ENCODE measurements at regions not wholly inside any gene's neighbourhood (a gene's known extent, or its start where the extent isn't known, plus 50 kb on each side); places are given as distances from the start of the nearest gene placed in this dataset.

GRCh38 chr2:59177748-59178147 is 936.6 kb upstream of the FANCL start:
- no peak for DNase-seq (ENCODE audit: extremely low spot score)
- ChIA-PET POLR2A (no interaction called here), CTCF (no interaction called here)
- TF ChIP-seq ZNF384 (IDR thresholded peaks at IDR 0.05) = no peak
- no peak for TF ChIP-seq FOXM1 (IDR thresholded peaks at IDR 0.05; ENCODE audit: borderline replicate concordance)
- TF ChIP-seq L3MBTL2 (conservative IDR thresholded peaks at IDR 0.05) = no peak
- no peak for TF ChIP-seq BHLHE40 (IDR thresholded peaks at IDR 0.05; ENCODE audit: borderline replicate concordance)
- no peak for TF ChIP-seq SP1 (IDR thresholded peaks at IDR 0.05)
- TF ChIP-seq FOXK2 (IDR thresholded peaks at IDR 0.05) = no peak
- TF ChIP-seq NFRKB (IDR thresholded peaks at IDR 0.05) = no peak
- no peak for TF ChIP-seq SUZ12 (IDR thresholded peaks at IDR 0.05)
- no peak for TF ChIP-seq TARDBP (IDR thresholded peaks at IDR 0.05)
- no peak for TF ChIP-seq CTBP1 (IDR thresholded peaks at IDR 0.05; ENCODE audit: borderline replicate concordance)
- TF ChIP-seq LEF1 (IDR thresholded peaks at IDR 0.05; ENCODE audit: borderline replicate concordance) = no peak
- no peak for TF ChIP-seq ELF4 (IDR thresholded peaks at IDR 0.05)
- TF ChIP-seq PKNOX1 (IDR thresholded peaks at IDR 0.05) = no peak
- TF ChIP-seq FOXA1 (IDR thresholded peaks at IDR 0.05) = no peak
- TF ChIP-seq HDGF (IDR thresholded peaks at IDR 0.05; ENCODE audit: borderline replicate concordance) = no peak
- TF ChIP-seq ARNT (IDR thresholded peaks at IDR 0.05) = no peak

- no peak for DNase-seq (ENCODE audit: extremely low spot score)
- CTCF ChIA-PET = interaction anchor here (1.1 kb wide), 1 partner anchor 11 kb away, joined by 3 read pairs; no protein-coding TSS in a partner anchor
Observed at GRCh38 chr2:59176737-59177136, 935.6 kb upstream of the FANCL start.

GRCh38 chr2:59174536-59175243 is 933.6 kb upstream of the FANCL start:
- CTCF ChIA-PET = no interaction called here
- TF ChIP-seq FOXM1 (IDR thresholded peaks at IDR 0.05; ENCODE audit: borderline replicate concordance) (no peak), ZNF384 (IDR thresholded peaks at IDR 0.05) (no peak), HDGF (IDR thresholded peaks at IDR 0.05; ENCODE audit: borderline replicate concordance) (no peak), ELF4 (IDR thresholded peaks at IDR 0.05) (no peak), PKNOX1 (IDR thresholded peaks at IDR 0.05) (no peak), LEF1 (IDR thresholded peaks at IDR 0.05; ENCODE audit: borderline replicate concordance) (no peak), L3MBTL2 (conservative IDR thresholded peaks at IDR 0.05) (no peak), TARDBP (IDR thresholded peaks at IDR 0.05) (no peak), CTBP1 (IDR thresholded peaks at IDR 0.05; ENCODE audit: borderline replicate concordance) (no peak), NFRKB (IDR thresholded peaks at IDR 0.05) (no peak), FOXA1 (IDR thresholded peaks at IDR 0.05) (no peak), FOXK2 (IDR thresholded peaks at IDR 0.05) (no peak), BHLHE40 (IDR thresholded peaks at IDR 0.05; ENCODE audit: borderline replicate concordance) (no peak), SUZ12 (IDR thresholded peaks at IDR 0.05) (no peak), SP1 (IDR thresholded peaks at IDR 0.05) (no peak), ARNT (IDR thresholded peaks at IDR 0.05) (no peak)
- DNase-seq (ENCODE audit: extremely low spot score) = no peak
- POLR2A ChIA-PET = no interaction called here

More at GRCh38 chr2:59176737-59177136, 935.6 kb upstream of the FANCL start:
- POLR2A ChIA-PET = no interaction called here
- no peak for TF ChIP-seq SUZ12 (IDR thresholded peaks at IDR 0.05)
- TF ChIP-seq TARDBP (IDR thresholded peaks at IDR 0.05) = no peak
- no peak for TF ChIP-seq BHLHE40 (IDR thresholded peaks at IDR 0.05; ENCODE audit: borderline replicate concordance)
- TF ChIP-seq ARNT (IDR thresholded peaks at IDR 0.05) = no peak
- TF ChIP-seq SP1 (IDR thresholded peaks at IDR 0.05) = no peak
- no peak for TF ChIP-seq FOXM1 (IDR thresholded peaks at IDR 0.05; ENCODE audit: borderline replicate concordance)
- no peak for TF ChIP-seq ELF4 (IDR thresholded peaks at IDR 0.05)
- no peak for TF ChIP-seq NFRKB (IDR thresholded peaks at IDR 0.05)
- no peak for TF ChIP-seq ZNF384 (IDR thresholded peaks at IDR 0.05)
- no peak for TF ChIP-seq HDGF (IDR thresholded peaks at IDR 0.05; ENCODE audit: borderline replicate concordance)
- TF ChIP-seq PKNOX1 (IDR thresholded peaks at IDR 0.05) = no peak
- no peak for TF ChIP-seq FOXA1 (IDR thresholded peaks at IDR 0.05)
- TF ChIP-seq LEF1 (IDR thresholded peaks at IDR 0.05; ENCODE audit: borderline replicate concordance) = no peak
- no peak for TF ChIP-seq FOXK2 (IDR thresholded peaks at IDR 0.05)
- TF ChIP-seq L3MBTL2 (conservative IDR thresholded peaks at IDR 0.05) = no peak
- TF ChIP-seq CTBP1 (IDR thresholded peaks at IDR 0.05; ENCODE audit: borderline replicate concordance) = no peak

GRCh38 chr2:59173325-59173724 is 932.2 kb upstream of the FANCL start:
- ChIA-PET POLR2A (no interaction called here), CTCF (no interaction called here)
- TF ChIP-seq LEF1 (IDR thresholded peaks at IDR 0.05; ENCODE audit: borderline replicate concordance) (no peak), NFRKB (IDR thresholded peaks at IDR 0.05) (no peak), ARNT (IDR thresholded peaks at IDR 0.05) (no peak), FOXM1 (IDR thresholded peaks at IDR 0.05; ENCODE audit: borderline replicate concordance) (no peak), CTBP1 (IDR thresholded peaks at IDR 0.05; ENCODE audit: borderline replicate concordance) (no peak), FOXK2 (IDR thresholded peaks at IDR 0.05) (no peak), FOXA1 (IDR thresholded peaks at IDR 0.05) (no peak), SUZ12 (IDR thresholded peaks at IDR 0.05) (no peak), TARDBP (IDR thresholded peaks at IDR 0.05) (no peak), L3MBTL2 (conservative IDR thresholded peaks at IDR 0.05) (no peak), ZNF384 (IDR thresholded peaks at IDR 0.05) (no peak)
- no peak for DNase-seq (ENCODE audit: extremely low spot score)

GRCh38 chr2:59171019-59171418 is 929.9 kb upstream of the FANCL start:
- TF ChIP-seq LEF1 (IDR thresholded peaks at IDR 0.05; ENCODE audit: borderline replicate concordance) (no peak), L3MBTL2 (conservative IDR thresholded peaks at IDR 0.05) (no peak), ARNT (IDR thresholded peaks at IDR 0.05) (no peak), NFRKB (IDR thresholded peaks at IDR 0.05) (no peak), ZNF384 (IDR thresholded peaks at IDR 0.05) (no peak), ELF4 (IDR thresholded peaks at IDR 0.05) (no peak), SUZ12 (IDR thresholded peaks at IDR 0.05) (no peak), BHLHE40 (IDR thresholded peaks at IDR 0.05; ENCODE audit: borderline replicate concordance) (no peak), FOXK2 (IDR thresholded peaks at IDR 0.05) (no peak), PKNOX1 (IDR thresholded peaks at IDR 0.05) (no peak), CTBP1 (IDR thresholded peaks at IDR 0.05; ENCODE audit: borderline replicate concordance) (no peak), TARDBP (IDR thresholded peaks at IDR 0.05) (no peak), FOXM1 (IDR thresholded peaks at IDR 0.05; ENCODE audit: borderline replicate concordance) (no peak), HDGF (IDR thresholded peaks at IDR 0.05; ENCODE audit: borderline replicate concordance) (no peak), FOXA1 (IDR thresholded peaks at IDR 0.05) (no peak), SP1 (IDR thresholded peaks at IDR 0.05) (no peak)
- POLR2A ChIA-PET = no interaction called here
- CTCF ChIA-PET = no interaction called here
- no peak for DNase-seq (ENCODE audit: extremely low spot score)

Measured in HEK293T (cell line).